Tibial nerve (tissue), 4 donors: ENCODE measurements at regions not wholly inside any gene's neighbourhood (a gene's known extent, or its start where the extent isn't known, plus 50 kb on each side); places are given as distances from the start of the nearest gene placed in this dataset.

ENCODE experiments used
- EP300 ChIP-seq, 2 donors: sonication (generic); formaldehyde crosslinking; IDR thresholded peaks; one replicate each; pipeline ENCODE4 v1.6.1; 2017; ENCODE audit warnings: antibody characterized with exemption in 2 of 2, mild to moderate bottlenecking in 1 of 2
- POLR2A ChIP-seq, 2 donors: fragments of 450-650 bp; IDR thresholded peaks; one replicate each; pipeline ENCODE4 v1.6.1; 2017; ENCODE audit warnings: antibody characterized with exemption in 2 of 2, mild to moderate bottlenecking in 2 of 2, moderate library complexity in 2 of 2
- TF ChIP-seq, protein P1 (sequence below), 5 experiments: fragments of 200-600 bp in 3 of 5; fragments of 450-650 bp in 2 of 5; sonication (generic) in 3 of 5; IDR thresholded peaks; one replicate each; pipeline ENCODE4 v1.5.1; 2016 to 2019; ENCODE audit warnings: antibody characterized with exemption in 5 of 5, mild to moderate bottlenecking in 3 of 5, moderate library complexity in 2 of 5

DNA sequence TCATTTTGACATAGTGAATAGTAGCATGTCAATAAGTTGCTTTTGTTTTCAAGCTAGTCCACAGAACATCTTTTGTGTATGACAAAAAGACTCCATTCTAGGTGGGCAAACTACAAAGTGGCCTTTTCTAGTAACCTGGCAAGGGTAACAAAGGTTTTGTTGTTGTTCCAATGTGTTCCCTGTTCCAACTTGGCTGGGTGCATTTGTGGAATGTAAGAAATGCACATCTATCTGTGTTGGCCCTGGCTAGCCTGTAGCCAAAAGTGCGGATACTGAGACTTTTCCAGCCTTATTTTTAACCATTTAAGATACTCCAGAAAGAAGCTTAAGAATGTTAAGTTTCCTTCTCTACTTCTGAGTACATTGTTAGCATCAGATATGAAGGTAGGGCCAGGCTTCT is 118.7 kb upstream of the CHRDL1 start:
- TF ChIP-seq POLR2A (IDR thresholded peaks at IDR 0.05), result no peak
- TF ChIP-seq, protein P1, sequence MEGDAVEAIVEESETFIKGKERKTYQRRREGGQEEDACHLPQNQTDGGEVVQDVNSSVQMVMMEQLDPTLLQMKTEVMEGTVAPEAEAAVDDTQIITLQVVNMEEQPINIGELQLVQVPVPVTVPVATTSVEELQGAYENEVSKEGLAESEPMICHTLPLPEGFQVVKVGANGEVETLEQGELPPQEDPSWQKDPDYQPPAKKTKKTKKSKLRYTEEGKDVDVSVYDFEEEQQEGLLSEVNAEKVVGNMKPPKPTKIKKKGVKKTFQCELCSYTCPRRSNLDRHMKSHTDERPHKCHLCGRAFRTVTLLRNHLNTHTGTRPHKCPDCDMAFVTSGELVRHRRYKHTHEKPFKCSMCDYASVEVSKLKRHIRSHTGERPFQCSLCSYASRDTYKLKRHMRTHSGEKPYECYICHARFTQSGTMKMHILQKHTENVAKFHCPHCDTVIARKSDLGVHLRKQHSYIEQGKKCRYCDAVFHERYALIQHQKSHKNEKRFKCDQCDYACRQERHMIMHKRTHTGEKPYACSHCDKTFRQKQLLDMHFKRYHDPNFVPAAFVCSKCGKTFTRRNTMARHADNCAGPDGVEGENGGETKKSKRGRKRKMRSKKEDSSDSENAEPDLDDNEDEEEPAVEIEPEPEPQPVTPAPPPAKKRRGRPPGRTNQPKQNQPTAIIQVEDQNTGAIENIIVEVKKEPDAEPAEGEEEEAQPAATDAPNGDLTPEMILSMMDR (IDR thresholded peaks at IDR 0.05), result no peak
- TF ChIP-seq EP300 (IDR thresholded peaks at IDR 0.05), result no peak
